ENCODE measurements at regions not wholly inside any gene's neighbourhood (a gene's known extent, or its start where the extent isn't known, plus 50 kb on each side); places are given as distances from the start of the nearest gene placed in this dataset.
A peak's percentile ranks its signal among the peaks of the same experiment; 100 is the strongest.

- WGBS, 2 experiments (ENCODE audit: insufficient coverage in 2 of 2): 86 to 88% methylated on average over 4 to 6 of the region's 6 CpGs
- Histone ChIP-seq H3K9me3 (ENCODE audit: control insufficient read depth, low read length) (no peaks in the 10 kb centered on the region), H3K4me3 (ENCODE audit: extremely low read depth, insufficient read depth, low read length, poor library complexity, severe bottlenecking) (no peak overlapping the region), H3K27ac (ENCODE audit: low read depth, low read length, severe bottlenecking) (peak overlapping the region; percentile 98), H3K36me3 (ENCODE audit: control insufficient read depth, insufficient read depth, low read length) (no peaks in the 10 kb centered on the region), H3K4me1 (ENCODE audit: control insufficient read depth, insufficient read depth, low read length, poor library complexity, severe bottlenecking) (peaks cover 61% of the 10 kb centered on the region)
Observed at GRCh38 chr2:42922790-42923579, 130.6 kb upstream of the HAAO start.

GRCh38 chr2:42922293-42922692 is 129.9 kb upstream of the HAAO start:
- peaks cover 54% of the 10 kb centered on the region for H3K4me1 ChIP-seq (ENCODE audit: control insufficient read depth, insufficient read depth, low read length, poor library complexity, severe bottlenecking)
- no peaks in the 10 kb centered on the region for H3K36me3 ChIP-seq (ENCODE audit: control insufficient read depth, insufficient read depth, low read length)
- H3K27ac ChIP-seq (ENCODE audit: low read depth, low read length, severe bottlenecking): peak overlapping the region; percentile 98
- H3K9me3 ChIP-seq (ENCODE audit: control insufficient read depth, low read length): no peaks in the 10 kb centered on the region
- 92 to 94% methylated on average over 2 of the region's 2 CpGs for WGBS, 2 experiments (ENCODE audit: insufficient coverage in 2 of 2)
- H3K4me3 ChIP-seq (ENCODE audit: extremely low read depth, insufficient read depth, low read length, poor library complexity, severe bottlenecking): no peak overlapping the region

DNA sequence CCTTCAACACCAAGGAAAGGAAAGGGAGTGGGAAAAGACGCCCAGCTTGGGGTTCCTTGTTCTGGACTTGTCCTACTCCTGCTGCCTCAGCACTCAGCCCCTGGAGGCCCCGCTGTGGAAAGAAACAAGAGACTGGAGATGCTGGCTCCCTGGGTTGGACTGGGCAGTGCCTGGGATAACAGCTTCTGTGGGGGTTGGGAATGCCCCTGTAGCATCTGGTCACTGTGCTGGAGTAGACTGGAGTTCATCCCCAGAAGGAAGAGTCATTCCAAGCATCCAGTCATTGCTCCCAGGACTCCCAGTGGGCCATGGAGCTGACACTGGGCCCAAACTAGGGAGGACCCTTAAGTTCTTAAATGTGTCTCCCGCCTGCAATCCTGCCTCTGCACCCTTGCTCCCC is 129.3 kb upstream of the HAAO start:
- Histone ChIP-seq H3K36me3 (ENCODE audit: control insufficient read depth, insufficient read depth, low read length) (no peaks in the 10 kb centered on the region), H3K9me3 (ENCODE audit: control insufficient read depth, low read length) (no peaks in the 10 kb centered on the region), H3K4me1 (ENCODE audit: control insufficient read depth, insufficient read depth, low read length, poor library complexity, severe bottlenecking) (peaks cover 48% of the 10 kb centered on the region), H3K4me3 (ENCODE audit: extremely low read depth, insufficient read depth, low read length, poor library complexity, severe bottlenecking) (no peak overlapping the region), H3K27ac (ENCODE audit: low read depth, low read length, severe bottlenecking) (no peak overlapping the region)
- 75 to 100% methylated on average over 1 to 2 of the region's 3 CpGs for WGBS, 2 experiments (ENCODE audit: insufficient coverage in 2 of 2)

DNA sequence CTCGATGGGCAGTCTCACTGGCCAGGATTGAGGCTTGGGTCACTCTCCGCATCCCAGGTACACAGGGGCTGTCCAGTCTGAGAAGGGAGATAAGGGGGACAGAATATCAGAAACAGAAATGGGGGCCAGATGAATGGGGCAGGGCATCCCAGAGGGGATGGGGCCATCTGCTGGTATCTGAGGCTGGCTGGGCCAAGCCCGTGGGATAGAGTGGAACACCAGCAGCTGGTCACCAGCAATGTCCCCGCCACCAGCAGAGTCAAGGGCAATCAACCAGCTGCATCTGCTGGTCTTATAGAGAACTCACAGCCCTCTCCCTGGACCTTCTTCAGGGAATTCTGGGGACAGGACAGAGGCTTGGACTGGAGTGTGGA is 128.8 kb upstream of the HAAO start:
- peaks cover 42% of the 10 kb centered on the region for H3K4me1 ChIP-seq (ENCODE audit: control insufficient read depth, insufficient read depth, low read length, poor library complexity, severe bottlenecking)
- H3K27ac ChIP-seq (ENCODE audit: low read depth, low read length, severe bottlenecking): no peak overlapping the region
- H3K9me3 ChIP-seq (ENCODE audit: control insufficient read depth, low read length): no peaks in the 10 kb centered on the region
- no peak overlapping the region for H3K4me3 ChIP-seq (ENCODE audit: extremely low read depth, insufficient read depth, low read length, poor library complexity, severe bottlenecking)
- H3K36me3 ChIP-seq (ENCODE audit: control insufficient read depth, insufficient read depth, low read length): no peaks in the 10 kb centered on the region
- WGBS, 2 experiments (ENCODE audit: insufficient coverage in 2 of 2): 72% methylated on average over 4 of the region's 4 CpGs

DNA sequence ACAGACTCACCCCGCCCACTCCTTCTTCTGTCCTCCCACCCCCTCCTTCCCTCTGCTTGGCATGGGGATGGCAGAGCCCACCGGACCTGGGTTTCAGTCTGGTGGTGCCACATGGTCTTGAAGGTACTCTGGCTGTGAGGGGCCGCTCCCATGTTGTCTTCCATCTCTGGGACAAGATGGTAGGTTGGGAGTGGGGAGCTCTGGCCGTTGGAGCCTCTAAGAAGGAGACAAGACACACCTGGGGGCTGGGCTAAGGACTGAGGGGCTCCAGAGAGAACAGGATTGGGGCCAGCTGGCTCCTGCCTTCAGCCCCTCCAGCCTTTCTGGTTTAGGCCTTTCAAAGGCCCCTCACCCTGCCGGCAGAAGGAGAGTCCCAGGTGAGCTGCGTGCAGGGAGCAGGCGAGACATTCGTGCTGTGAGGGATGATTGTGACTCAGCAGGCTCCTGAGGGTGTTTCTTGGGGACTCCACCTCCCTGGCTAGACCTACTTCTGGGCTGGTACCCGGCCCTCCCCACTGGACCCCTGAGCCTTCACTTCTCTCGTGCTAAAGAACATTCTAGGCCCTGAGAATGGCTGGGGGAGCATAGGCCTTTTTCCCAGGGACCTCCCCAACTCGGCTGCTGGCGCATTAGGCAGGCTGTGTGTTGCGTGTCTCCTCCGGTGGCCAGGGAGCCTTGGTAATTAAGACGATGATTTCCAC is 128.2 kb upstream of the HAAO start:
- Histone ChIP-seq H3K27ac (ENCODE audit: low read depth, low read length, severe bottlenecking) (no peak overlapping the region), H3K4me3 (ENCODE audit: extremely low read depth, insufficient read depth, low read length, poor library complexity, severe bottlenecking) (no peak overlapping the region), H3K9me3 (ENCODE audit: control insufficient read depth, low read length) (peaks cover 3% of the 10 kb centered on the region), H3K36me3 (ENCODE audit: control insufficient read depth, insufficient read depth, low read length) (no peaks in the 10 kb centered on the region), H3K4me1 (ENCODE audit: control insufficient read depth, insufficient read depth, low read length, poor library complexity, severe bottlenecking) (peaks cover 37% of the 10 kb centered on the region)
- WGBS, 2 experiments (ENCODE audit: insufficient coverage in 2 of 2): 89 to 97% methylated on average over 9 to 11 of the region's 15 CpGs

GRCh38 chr2:42918671-42919318 is 126.4 kb upstream of the HAAO start:
- Histone ChIP-seq H3K9me3 (ENCODE audit: control insufficient read depth, low read length) (peaks cover 4% of the 10 kb centered on the region), H3K4me1 (ENCODE audit: control insufficient read depth, insufficient read depth, low read length, poor library complexity, severe bottlenecking) (peaks cover 20% of the 10 kb centered on the region), H3K4me3 (ENCODE audit: extremely low read depth, insufficient read depth, low read length, poor library complexity, severe bottlenecking) (no peak overlapping the region), H3K27ac (ENCODE audit: low read depth, low read length, severe bottlenecking) (no peak overlapping the region), H3K36me3 (ENCODE audit: control insufficient read depth, insufficient read depth, low read length) (no peaks in the 10 kb centered on the region)
- WGBS, 2 experiments (ENCODE audit: insufficient coverage in 2 of 2): 93 to 98% methylated on average over 6 of the region's 9 CpGs

DNA sequence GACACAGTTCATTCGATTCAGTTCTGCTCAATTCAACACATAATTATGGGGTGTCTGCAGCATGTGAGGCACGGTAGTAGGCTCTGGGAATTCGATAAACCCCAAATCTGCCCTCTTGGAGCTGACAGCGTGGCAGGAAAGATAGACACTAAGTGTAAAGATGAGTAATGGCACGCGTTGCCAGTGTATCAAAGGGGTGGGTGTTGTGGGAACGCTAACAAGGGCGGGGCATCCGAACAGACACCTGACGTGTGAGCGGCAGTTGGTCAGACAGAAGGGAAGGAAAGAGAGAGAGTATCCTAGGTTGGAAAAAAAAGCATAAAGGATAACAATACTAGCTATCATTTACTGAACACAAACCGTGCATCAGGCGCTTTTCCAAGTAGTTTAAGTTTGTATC is 125.7 kb upstream of the HAAO start:
- peaks cover 15% of the 10 kb centered on the region for H3K4me1 ChIP-seq (ENCODE audit: control insufficient read depth, insufficient read depth, low read length, poor library complexity, severe bottlenecking)
- WGBS, 2 experiments (ENCODE audit: insufficient coverage in 2 of 2): 96 to 97% methylated on average over 4 to 8 of the region's 13 CpGs
- H3K36me3 ChIP-seq (ENCODE audit: control insufficient read depth, insufficient read depth, low read length): no peaks in the 10 kb centered on the region
- no peak overlapping the region for H3K27ac ChIP-seq (ENCODE audit: low read depth, low read length, severe bottlenecking)
- peaks cover 4% of the 10 kb centered on the region for H3K9me3 ChIP-seq (ENCODE audit: control insufficient read depth, low read length)
- no peak overlapping the region for H3K4me3 ChIP-seq (ENCODE audit: extremely low read depth, insufficient read depth, low read length, poor library complexity, severe bottlenecking)

DNA sequence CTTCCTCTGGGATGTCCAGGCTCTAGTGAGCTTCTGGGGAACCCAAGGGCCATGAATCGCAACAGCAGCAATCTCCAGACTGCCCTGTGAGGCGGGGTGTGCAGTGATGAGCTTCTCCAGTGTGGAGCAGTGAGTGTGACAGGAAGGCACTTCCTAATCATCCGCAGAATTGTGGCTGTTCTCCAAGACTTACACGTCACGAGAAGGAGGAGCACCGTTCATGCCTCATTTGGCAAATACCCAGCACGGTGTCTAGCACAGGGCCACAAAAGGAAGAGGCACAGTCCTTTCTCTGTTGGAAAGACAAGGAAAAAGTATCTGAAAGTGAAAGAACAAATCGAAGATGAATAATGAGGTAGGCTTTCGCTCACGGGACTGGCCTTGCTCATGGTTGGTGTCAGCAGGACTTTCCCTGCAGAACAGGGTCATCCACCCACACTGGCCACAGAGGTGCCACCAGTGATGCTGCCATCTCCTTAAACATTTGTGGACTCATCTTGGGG is 125.1 kb upstream of the HAAO start:
- Histone ChIP-seq H3K4me3 (ENCODE audit: extremely low read depth, insufficient read depth, low read length, poor library complexity, severe bottlenecking) (no peak overlapping the region), H3K4me1 (ENCODE audit: control insufficient read depth, insufficient read depth, low read length, poor library complexity, severe bottlenecking) (peaks cover 10% of the 10 kb centered on the region), H3K36me3 (ENCODE audit: control insufficient read depth, insufficient read depth, low read length) (no peaks in the 10 kb centered on the region), H3K27ac (ENCODE audit: low read depth, low read length, severe bottlenecking) (no peak overlapping the region), H3K9me3 (ENCODE audit: control insufficient read depth, low read length) (peaks cover 4% of the 10 kb centered on the region)
- 96 to 97% methylated on average over 7 to 10 of the region's 10 CpGs for WGBS, 2 experiments (ENCODE audit: insufficient coverage in 2 of 2)

DNA sequence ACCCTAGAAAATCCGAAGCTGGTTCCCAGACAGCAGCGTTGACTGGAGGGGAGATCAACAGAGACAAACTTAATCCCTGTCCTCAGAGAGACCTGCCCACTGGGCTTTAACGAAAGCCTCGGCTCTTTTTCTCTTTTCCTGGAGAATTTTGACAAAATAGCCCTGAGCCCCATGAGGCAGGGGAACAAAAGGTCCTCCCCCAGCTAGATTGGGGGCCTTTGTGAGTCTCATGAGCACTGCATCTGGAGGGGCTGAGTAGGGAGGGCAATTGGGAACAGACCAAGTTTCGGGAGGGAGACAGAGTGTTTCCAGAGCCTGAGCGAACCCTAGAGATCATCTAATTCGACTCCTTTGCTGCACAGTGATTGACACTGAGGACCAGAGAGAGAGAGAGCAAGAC is 123.9 kb upstream of the HAAO start:
- Histone ChIP-seq H3K4me3 (ENCODE audit: extremely low read depth, insufficient read depth, low read length, poor library complexity, severe bottlenecking) (no peak overlapping the region), H3K4me1 (ENCODE audit: control insufficient read depth, insufficient read depth, low read length, poor library complexity, severe bottlenecking) (peaks cover 3% of the 10 kb centered on the region), H3K9me3 (ENCODE audit: control insufficient read depth, low read length) (peaks cover 4% of the 10 kb centered on the region), H3K27ac (ENCODE audit: low read depth, low read length, severe bottlenecking) (no peak overlapping the region), H3K36me3 (ENCODE audit: control insufficient read depth, insufficient read depth, low read length) (no peaks in the 10 kb centered on the region)
- 96 to 98% methylated on average over 5 to 7 of the region's 7 CpGs for WGBS, 2 experiments (ENCODE audit: insufficient coverage in 2 of 2)

- WGBS, 2 experiments (ENCODE audit: insufficient coverage in 2 of 2): no CpG with 5 or more reads among the region's 1 CpG
- H3K4me1 ChIP-seq (ENCODE audit: control insufficient read depth, insufficient read depth, low read length, poor library complexity, severe bottlenecking): peaks cover 3% of the 10 kb centered on the region
- no peaks in the 10 kb centered on the region for H3K36me3 ChIP-seq (ENCODE audit: control insufficient read depth, insufficient read depth, low read length)
- H3K27ac ChIP-seq (ENCODE audit: low read depth, low read length, severe bottlenecking): no peak overlapping the region
- no peak overlapping the region for H3K4me3 ChIP-seq (ENCODE audit: extremely low read depth, insufficient read depth, low read length, poor library complexity, severe bottlenecking)
- peaks cover 4% of the 10 kb centered on the region for H3K9me3 ChIP-seq (ENCODE audit: control insufficient read depth, low read length)
Observed at GRCh38 chr2:42914860-42915259, 122.5 kb upstream of the HAAO start.
